Frontal cortex (tissue), 4 donors: ENCODE measurements at regions not wholly inside any gene's neighbourhood (a gene's known extent, or its start where the extent isn't known, plus 50 kb on each side); places are given as distances from the start of the nearest gene placed in this dataset. TPM values are rescaled to one million over a fixed set of nuclear protein-coding genes. Genes with fewer than 3 reads are reported as not detected.

ENCODE experiments used
- DNase-seq, 2 donors: peaks; one replicate each; pipeline ENCODE4 v3.0.0; 2012; ENCODE audit warnings: low spot score in 2 of 2
- FAIRE-seq: peaks from 2 replicates; lab custom pipeline; 2012; peaks lifted over from hg19 to GRCh38; lab: Jason Lieb, UNC
- small RNA-seq: library from RNA; depleted of rRNA; stranded (forward); fragments of <200 nt; gene quantifications from one replicate; pipeline ENCODE3, GENCODE V24; 2014
- donor health status: control.
- donor health status: control.
- donor health status: control.

DNA sequence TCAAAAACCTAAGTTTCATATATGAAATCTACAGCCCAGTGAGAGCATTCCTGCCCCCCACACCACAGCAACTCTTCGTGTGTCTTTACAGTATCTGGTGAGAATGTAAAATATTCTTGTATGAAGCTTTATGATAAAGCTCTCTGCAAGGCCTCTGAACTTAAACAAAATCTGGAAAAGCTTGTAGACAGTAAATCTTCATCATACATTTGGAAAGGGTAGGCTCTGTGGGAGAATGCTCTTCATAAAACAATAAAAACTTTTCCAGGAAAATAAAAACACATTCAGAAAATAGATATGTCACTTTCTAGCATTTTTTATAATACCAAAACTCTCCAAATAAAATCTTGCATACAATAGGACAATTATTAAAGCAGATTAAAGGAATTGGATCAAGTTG is 1009.5 kb downstream of the NAALADL2 start:
- FAIRE-seq (no peak), DNase-seq (no peak)

DNA sequence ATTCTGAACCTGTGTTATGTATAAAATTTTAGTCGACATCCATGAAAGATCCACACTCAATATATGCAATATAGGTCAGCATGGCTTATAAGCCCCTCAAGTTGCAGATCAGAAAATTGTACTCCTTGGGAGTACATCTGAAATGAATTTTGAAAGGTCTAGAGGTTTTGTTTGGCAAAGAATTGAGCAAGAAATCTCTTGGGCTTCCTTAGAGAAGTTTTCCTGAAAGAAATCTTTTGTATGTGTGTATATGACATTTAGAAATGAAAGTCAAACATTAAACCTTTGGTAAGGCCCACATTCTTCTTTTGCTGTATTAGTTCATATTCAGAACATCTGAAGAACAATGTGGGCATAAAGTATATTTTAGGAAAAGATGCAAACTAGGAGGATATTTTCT is 1006.6 kb downstream of the NAALADL2 start:
- no peak for DNase-seq
- no peak for FAIRE-seq

DNA sequence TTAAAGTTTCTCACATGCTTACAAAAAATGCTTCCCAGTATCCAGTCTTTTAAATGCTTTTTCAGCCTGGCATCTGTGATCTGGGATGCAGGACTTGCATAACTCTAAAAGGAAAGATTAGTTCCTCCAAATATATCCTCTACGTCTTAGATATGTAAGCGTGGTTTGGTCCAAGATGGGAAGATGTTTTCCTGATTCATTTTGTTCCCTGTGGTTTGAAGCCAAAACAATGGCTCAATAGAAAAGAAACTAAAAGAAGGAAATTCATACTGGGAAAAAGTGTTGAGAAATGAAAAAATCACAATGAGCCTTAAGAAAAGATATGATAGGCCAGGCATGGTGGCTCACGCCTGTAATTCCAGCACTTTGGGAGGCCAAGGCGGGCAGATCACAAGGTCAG is 1002.8 kb downstream of the NAALADL2 start:
- no peak for DNase-seq
- FAIRE-seq, result no peak

Small RNA genes lying in the stretch of these regions (small RNA-seq; reads per million reads assigned to genes)
- gene AC104640.2 (not detected), gene RNA5SP147 (not detected)
